ENCODE measurements at regions not wholly inside any gene's neighbourhood (a gene's known extent, or its start where the extent isn't known, plus 50 kb on each side); places are given as distances from the start of the nearest gene placed in this dataset.

- Histone ChIP-seq H3K4me3 (no peak overlapping the region), H3K27ac (no peak overlapping the region), H3K4me1 (no peaks in the 10 kb centered on the region), H3K9me3 (no peaks in the 10 kb centered on the region; the same call in 2 of the 3 replicates), H3K4me2 (no peak overlapping the region)
- ATAC-seq, result no peak
- WGBS (ENCODE audit: missing lambda C conversion rate), result 7% methylated on average over 7 of the region's 7 CpGs
- TF ChIP-seq PHF8 (IDR thresholded peaks at IDR 0.05; ENCODE audit: borderline replicate concordance, low read depth) (no peak), RFX5 (IDR thresholded peaks at IDR 0.05) (no peak), CBX2 (IDR thresholded peaks at IDR 0.05; ENCODE audit: borderline replicate concordance, low read depth) (no peak), HEYL (CRISPR knock-in tag; IDR thresholded peaks at IDR 0.05) (no peak), USF2 (IDR thresholded peaks at IDR 0.05) (no peak), ESRRA (IDR thresholded peaks at IDR 0.05; ENCODE audit: borderline replicate concordance, low read length) (no peak), E2F6 (IDR thresholded peaks at IDR 0.05; ENCODE audit: borderline replicate concordance, low read depth) (no peak), HDAC2 (IDR thresholded peaks at IDR 0.05) (no peak), HOXA7 (CRISPR knock-in tag; IDR thresholded peaks at IDR 0.05) (no peak), MAFK (IDR thresholded peaks at IDR 0.05; ENCODE audit: partially characterized antibody) (no peak), FOXS1 (CRISPR knock-in tag; IDR thresholded peaks at IDR 0.05) (no peak)
- TF ChIP-seq, protein P1, sequence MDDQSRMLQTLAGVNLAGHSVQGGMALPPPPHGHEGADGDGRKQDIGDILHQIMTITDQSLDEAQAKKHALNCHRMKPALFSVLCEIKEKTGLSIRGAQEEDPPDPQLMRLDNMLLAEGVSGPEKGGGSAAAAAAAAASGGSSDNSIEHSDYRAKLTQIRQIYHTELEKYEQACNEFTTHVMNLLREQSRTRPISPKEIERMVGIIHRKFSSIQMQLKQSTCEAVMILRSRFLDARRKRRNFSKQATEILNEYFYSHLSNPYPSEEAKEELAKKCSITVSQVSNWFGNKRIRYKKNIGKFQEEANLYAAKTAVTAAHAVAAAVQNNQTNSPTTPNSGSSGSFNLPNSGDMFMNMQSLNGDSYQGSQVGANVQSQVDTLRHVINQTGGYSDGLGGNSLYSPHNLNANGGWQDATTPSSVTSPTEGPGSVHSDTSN (IDR thresholded peaks at IDR 0.05), result no peak
- TF ChIP-seq, protein P2, sequence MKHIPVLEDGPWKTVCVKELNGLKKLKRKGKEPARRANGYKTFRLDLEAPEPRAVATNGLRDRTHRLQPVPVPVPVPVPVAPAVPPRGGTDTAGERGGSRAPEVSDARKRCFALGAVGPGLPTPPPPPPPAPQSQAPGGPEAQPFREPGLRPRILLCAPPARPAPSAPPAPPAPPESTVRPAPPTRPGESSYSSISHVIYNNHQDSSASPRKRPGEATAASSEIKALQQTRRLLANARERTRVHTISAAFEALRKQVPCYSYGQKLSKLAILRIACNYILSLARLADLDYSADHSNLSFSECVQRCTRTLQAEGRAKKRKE (CRISPR knock-in tag; IDR thresholded peaks at IDR 0.05; ENCODE audit: low read depth), result no peak
- TF ChIP-seq, protein P3, sequence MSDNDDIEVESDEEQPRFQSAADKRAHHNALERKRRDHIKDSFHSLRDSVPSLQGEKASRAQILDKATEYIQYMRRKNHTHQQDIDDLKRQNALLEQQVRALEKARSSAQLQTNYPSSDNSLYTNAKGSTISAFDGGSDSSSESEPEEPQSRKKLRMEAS (IDR thresholded peaks at IDR 0.05), result no peak
- TF ChIP-seq, protein P4, sequence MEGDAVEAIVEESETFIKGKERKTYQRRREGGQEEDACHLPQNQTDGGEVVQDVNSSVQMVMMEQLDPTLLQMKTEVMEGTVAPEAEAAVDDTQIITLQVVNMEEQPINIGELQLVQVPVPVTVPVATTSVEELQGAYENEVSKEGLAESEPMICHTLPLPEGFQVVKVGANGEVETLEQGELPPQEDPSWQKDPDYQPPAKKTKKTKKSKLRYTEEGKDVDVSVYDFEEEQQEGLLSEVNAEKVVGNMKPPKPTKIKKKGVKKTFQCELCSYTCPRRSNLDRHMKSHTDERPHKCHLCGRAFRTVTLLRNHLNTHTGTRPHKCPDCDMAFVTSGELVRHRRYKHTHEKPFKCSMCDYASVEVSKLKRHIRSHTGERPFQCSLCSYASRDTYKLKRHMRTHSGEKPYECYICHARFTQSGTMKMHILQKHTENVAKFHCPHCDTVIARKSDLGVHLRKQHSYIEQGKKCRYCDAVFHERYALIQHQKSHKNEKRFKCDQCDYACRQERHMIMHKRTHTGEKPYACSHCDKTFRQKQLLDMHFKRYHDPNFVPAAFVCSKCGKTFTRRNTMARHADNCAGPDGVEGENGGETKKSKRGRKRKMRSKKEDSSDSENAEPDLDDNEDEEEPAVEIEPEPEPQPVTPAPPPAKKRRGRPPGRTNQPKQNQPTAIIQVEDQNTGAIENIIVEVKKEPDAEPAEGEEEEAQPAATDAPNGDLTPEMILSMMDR (IDR thresholded peaks at IDR 0.05), result no peak
- FAIRE-seq, result no peak
- DNase-seq (ENCODE audit: low read depth in 1 of 2, low spot score in 1 of 2), result no peak
- POLR2A ChIA-PET, result no interaction called here
- CTCF ChIA-PET, result no interaction called here
Measured at GRCh38 chr5:3844266-3844665, 248.6 kb downstream of the IRX1 start.

DNA sequence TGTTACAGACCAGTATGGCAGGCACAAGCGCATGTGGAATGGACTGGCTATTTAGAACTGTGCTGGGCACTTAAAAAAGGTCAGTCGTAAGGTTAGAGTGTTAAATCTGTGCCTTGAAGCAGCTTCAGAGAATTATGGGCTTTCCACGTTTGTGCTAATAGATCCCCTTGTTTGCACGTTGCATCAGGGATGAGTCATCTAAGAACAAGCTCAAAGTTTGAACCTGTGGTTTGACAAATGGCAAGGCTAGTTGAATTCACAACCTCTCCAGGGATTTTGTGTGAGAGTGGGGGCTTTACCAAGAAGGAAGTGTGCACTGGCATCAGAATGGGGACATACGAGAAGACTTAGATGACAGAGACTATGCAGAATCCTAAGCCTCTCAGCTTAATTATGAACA, 249.6 kb downstream of the IRX1 start:
- WGBS (ENCODE audit: missing lambda C conversion rate), result 2% methylated on average over 5 of the region's 5 CpGs
- FAIRE-seq (no peak), ATAC-seq (no peak), DNase-seq (ENCODE audit: low read depth in 1 of 2, low spot score in 1 of 2) (no peak)
- H3K9me3 ChIP-seq, result no peaks in the 10 kb centered on the region; the same call in 2 of the 3 replicates
- H3K27ac ChIP-seq, result no peak overlapping the region
- CTCF ChIA-PET, result no interaction called here
- no peak overlapping the region for H3K4me2 ChIP-seq
- no peak overlapping the region for H3K4me3 ChIP-seq
- H3K4me1 ChIP-seq, result no peaks in the 10 kb centered on the region
- POLR2A ChIA-PET, result no interaction called here
- TF ChIP-seq CBX2 (IDR thresholded peaks at IDR 0.05; ENCODE audit: borderline replicate concordance, low read depth), result no peak
- no peak for TF ChIP-seq JUNB (IDR thresholded peaks at IDR 0.05)
- no peak for TF ChIP-seq MAZ (IDR thresholded peaks at IDR 0.05; ENCODE audit: borderline replicate concordance, low read depth, low read length)
- no peak for TF ChIP-seq KDM5A (IDR thresholded peaks at IDR 0.05)
- TF ChIP-seq NFE2L2 (conservative IDR thresholded peaks at IDR 0.05; ENCODE audit: low read length), result no peak
- no peak for TF ChIP-seq SREBF2 (IDR thresholded peaks at IDR 0.05)
- no peak for TF ChIP-seq EHF (CRISPR knock-in tag; IDR thresholded peaks at IDR 0.05)
- no peak for TF ChIP-seq E2F6 (IDR thresholded peaks at IDR 0.05; ENCODE audit: borderline replicate concordance, low read depth)
- TF ChIP-seq ZC3H11A (IDR thresholded peaks at IDR 0.05), result no peak
- TF ChIP-seq, protein P5, sequence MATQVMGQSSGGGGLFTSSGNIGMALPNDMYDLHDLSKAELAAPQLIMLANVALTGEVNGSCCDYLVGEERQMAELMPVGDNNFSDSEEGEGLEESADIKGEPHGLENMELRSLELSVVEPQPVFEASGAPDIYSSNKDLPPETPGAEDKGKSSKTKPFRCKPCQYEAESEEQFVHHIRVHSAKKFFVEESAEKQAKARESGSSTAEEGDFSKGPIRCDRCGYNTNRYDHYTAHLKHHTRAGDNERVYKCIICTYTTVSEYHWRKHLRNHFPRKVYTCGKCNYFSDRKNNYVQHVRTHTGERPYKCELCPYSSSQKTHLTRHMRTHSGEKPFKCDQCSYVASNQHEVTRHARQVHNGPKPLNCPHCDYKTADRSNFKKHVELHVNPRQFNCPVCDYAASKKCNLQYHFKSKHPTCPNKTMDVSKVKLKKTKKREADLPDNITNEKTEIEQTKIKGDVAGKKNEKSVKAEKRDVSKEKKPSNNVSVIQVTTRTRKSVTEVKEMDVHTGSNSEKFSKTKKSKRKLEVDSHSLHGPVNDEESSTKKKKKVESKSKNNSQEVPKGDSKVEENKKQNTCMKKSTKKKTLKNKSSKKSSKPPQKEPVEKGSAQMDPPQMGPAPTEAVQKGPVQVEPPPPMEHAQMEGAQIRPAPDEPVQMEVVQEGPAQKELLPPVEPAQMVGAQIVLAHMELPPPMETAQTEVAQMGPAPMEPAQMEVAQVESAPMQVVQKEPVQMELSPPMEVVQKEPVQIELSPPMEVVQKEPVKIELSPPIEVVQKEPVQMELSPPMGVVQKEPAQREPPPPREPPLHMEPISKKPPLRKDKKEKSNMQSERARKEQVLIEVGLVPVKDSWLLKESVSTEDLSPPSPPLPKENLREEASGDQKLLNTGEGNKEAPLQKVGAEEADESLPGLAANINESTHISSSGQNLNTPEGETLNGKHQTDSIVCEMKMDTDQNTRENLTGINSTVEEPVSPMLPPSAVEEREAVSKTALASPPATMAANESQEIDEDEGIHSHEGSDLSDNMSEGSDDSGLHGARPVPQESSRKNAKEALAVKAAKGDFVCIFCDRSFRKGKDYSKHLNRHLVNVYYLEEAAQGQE (IDR thresholded peaks at IDR 0.05), result no peak
- TF ChIP-seq FOSL2 (IDR thresholded peaks at IDR 0.05), result no peak
- no peak for TF ChIP-seq FOSL2 (CRISPR knock-in tag; IDR thresholded peaks at IDR 0.05)
- no peak for TF ChIP-seq RCOR1 (IDR thresholded peaks at IDR 0.05; ENCODE audit: low read depth, low read length)
- TF ChIP-seq HDAC2 (IDR thresholded peaks at IDR 0.05), result no peak
- TF ChIP-seq, protein P6, sequence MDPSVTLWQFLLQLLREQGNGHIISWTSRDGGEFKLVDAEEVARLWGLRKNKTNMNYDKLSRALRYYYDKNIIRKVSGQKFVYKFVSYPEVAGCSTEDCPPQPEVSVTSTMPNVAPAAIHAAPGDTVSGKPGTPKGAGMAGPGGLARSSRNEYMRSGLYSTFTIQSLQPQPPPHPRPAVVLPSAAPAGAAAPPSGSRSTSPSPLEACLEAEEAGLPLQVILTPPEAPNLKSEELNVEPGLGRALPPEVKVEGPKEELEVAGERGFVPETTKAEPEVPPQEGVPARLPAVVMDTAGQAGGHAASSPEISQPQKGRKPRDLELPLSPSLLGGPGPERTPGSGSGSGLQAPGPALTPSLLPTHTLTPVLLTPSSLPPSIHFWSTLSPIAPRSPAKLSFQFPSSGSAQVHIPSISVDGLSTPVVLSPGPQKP (IDR thresholded peaks at IDR 0.05; ENCODE audit: low read depth, low read length), result no peak
- TF ChIP-seq HES2 (IDR thresholded peaks at IDR 0.05), result no peak
